22Rv1 (cell line): ENCODE measurements at regions not wholly inside any gene's neighbourhood (a gene's known extent, or its start where the extent isn't known, plus 50 kb on each side); places are given as distances from the start of the nearest gene placed in this dataset.

Experiments
- ZFX ChIP-seq: fragments of 450-650 bp; IDR thresholded peaks from 2 replicates; pipeline ENCODE4 v1.6.1; 2017; ENCODE audit warnings: antibody characterized with exemption, borderline replicate concordance
- TF ChIP-seq, protein P1 (sequence below): fragments of 450-650 bp; IDR thresholded peaks from 2 replicates; pipeline ENCODE4 v1.5.1; 2017; ENCODE audit warnings: mild to moderate bottlenecking

DNA sequence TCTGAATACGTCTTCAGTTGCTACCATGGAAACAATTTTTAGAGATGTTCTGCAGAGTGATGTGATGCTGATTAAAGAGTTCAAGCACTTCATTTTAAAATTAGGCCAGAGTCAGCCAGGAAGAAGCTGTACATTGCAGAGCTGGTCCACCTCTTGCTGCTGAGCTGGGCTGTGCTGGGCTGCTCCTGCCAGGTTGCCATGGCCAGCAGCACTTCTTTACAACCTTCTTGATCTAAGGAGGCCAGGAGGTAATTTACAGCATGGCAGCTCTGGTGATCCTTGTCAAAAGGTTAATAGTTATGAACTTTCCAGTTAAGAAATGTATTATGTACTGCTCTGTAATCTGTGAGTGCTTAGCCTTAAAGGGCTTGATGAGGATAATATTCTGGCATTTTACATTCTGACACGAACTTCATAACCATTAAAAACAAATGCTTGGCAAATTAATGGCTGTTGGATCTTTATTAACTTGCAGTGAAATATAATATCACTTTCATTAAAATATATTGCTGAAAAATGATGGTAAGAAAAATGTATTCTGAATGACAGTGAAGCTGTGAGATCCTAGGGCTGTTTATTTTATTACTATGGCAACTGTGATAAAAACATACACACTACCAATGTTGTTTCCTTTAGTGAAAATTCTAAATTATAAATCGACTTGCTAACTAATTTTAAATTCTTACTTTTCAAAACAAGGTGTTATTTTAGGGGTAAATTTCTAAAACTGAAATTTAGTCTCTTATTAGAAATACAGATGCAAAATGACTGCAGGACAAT lies 259.7 kb downstream of the RFPL4B start:
- TF ChIP-seq, protein P1, sequence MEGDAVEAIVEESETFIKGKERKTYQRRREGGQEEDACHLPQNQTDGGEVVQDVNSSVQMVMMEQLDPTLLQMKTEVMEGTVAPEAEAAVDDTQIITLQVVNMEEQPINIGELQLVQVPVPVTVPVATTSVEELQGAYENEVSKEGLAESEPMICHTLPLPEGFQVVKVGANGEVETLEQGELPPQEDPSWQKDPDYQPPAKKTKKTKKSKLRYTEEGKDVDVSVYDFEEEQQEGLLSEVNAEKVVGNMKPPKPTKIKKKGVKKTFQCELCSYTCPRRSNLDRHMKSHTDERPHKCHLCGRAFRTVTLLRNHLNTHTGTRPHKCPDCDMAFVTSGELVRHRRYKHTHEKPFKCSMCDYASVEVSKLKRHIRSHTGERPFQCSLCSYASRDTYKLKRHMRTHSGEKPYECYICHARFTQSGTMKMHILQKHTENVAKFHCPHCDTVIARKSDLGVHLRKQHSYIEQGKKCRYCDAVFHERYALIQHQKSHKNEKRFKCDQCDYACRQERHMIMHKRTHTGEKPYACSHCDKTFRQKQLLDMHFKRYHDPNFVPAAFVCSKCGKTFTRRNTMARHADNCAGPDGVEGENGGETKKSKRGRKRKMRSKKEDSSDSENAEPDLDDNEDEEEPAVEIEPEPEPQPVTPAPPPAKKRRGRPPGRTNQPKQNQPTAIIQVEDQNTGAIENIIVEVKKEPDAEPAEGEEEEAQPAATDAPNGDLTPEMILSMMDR = no peak
- TF ChIP-seq ZFX = no peak
